MV-4-11 (cell line): ENCODE measurements at regions not wholly inside any gene's neighbourhood (a gene's known extent, or its start where the extent isn't known, plus 50 kb on each side); places are given as distances from the start of the nearest gene placed in this dataset.
A peak's percentile ranks its signal among the peaks of the same experiment; 100 is the strongest.
"Not testable (repeated sequence)": the region's sequence is repeated elsewhere in the genome, so short reads cannot be mapped to it uniquely, and the experiment has no call there.

ENCODE experiments used
- DNase-seq: peaks from one replicate; lab custom pipeline; 2025; lab: John Stamatoyannopoulos, UW

DNA sequence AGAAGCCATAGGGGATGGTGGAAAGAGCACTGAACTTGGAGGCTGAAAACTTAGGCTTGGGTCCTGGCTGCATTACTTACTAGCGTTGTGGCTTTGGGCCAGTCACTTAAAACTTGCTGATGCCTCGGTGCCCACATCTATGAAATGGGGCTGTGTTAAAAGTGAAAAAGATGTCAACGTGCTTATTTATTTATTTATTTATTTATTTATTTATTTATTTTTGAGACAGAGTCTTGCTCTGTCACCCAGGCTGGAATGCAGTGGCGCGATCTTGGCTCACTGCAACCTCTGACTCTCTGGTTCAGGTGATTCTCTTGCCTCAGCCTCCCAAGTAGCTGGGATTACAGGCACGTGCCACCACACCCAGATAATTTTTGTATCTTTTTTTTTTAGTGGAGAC is 94.3 kb downstream of the MRM1 start:
- DNase-seq: not testable (repeated sequence)

DNA sequence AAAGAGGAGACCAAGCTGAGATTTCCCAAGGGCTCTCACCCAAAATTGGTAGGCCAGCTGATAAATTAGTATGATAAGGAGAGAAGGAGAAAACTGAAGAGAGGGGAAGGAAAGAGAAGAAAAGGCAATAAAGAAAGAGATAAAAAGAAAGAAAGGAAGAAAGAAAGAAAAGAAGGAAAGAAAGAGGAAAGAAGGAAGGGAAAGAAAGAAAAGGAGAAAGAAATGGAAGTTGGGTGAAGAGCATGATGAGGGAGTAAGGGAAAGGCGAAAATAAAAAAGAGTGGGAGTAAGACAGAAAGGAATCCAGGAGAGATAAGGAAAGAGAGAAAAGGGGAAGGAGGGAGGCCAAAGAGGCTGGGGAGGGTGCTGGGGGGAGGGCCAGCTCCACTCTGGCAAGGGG is 95.4 kb downstream of the MRM1 start:
- DNase-seq: no peak

DNA sequence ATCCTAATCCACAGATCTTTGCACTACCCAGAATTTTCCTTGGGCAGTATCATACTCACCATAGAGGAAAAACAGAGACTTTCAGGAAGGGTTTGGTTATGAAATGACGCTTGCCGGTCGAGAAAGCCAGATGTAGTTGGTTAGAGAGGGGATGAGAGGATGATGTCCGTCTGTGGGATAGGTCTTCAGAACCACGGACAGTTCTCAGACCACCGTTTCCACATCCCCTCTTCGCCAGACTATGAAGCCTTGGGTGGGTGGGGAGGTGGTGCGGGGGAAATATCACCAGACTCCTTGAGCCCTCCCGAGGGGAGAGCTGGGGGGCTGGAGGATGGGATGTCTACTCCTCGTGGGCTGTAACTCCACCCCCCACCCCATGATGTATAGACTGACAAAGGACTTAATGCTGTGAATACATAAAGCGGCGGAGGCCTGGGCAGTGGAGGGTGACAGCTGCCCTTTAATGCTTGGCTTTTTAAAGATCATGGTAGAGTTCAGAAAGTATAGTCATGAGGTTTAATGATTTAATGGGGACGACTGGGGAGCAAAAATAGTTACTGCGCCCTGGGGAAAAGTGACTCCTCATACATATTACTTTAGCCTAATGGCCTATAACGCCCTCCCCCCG is 96.6 kb downstream of the MRM1 start:
- no peak for DNase-seq

GRCh38 chr17:36701429-36702099 is 100.2 kb downstream of the MRM1 start:
- DNase-seq: no peak

DNA sequence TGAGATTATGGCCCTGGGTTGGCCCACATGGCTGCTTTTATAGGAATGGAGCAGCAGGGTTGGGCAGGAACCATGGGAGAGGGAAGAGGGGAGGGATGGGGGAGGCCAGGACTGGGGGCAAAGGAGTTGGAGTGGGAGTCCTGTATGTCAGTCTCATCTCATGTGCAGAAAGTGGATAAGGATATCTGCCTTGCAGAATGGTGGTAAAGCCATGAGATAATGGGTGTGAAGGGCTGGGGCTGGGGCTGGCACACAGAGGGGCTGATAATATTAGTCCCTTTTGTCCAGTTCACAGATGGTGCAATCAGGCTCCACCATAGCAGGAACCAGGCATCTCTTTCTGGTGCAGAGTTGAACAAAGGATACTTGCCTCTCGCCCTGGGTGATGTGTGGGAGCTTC is 101.3 kb downstream of the MRM1 start:
- no peak for DNase-seq

DNA sequence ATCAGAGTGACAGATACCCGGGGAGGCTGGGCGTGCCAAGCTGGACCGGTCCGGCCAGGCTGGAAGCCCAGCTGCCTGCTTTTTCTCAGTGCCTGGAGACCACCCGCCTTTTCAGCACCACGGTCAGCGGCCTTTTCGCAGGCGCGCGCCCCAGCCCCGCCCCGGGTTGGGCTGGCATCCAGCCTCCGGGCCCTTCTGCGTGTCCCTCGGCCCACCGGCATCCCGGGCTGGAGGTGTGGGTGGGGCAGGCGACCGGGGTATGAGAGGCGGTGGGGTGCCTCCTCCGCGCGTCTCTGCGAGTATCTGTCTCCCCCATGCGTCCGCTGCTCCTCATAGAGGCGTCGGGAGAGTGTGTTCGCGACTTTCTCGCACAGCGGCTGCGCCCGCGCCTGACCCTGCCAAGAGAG is 102.5 kb downstream of the MRM1 start:
- no peak for DNase-seq

- no peak for DNase-seq
Observed at GRCh38 chr17:36705283-36705795, 104.0 kb downstream of the MRM1 start.

DNA sequence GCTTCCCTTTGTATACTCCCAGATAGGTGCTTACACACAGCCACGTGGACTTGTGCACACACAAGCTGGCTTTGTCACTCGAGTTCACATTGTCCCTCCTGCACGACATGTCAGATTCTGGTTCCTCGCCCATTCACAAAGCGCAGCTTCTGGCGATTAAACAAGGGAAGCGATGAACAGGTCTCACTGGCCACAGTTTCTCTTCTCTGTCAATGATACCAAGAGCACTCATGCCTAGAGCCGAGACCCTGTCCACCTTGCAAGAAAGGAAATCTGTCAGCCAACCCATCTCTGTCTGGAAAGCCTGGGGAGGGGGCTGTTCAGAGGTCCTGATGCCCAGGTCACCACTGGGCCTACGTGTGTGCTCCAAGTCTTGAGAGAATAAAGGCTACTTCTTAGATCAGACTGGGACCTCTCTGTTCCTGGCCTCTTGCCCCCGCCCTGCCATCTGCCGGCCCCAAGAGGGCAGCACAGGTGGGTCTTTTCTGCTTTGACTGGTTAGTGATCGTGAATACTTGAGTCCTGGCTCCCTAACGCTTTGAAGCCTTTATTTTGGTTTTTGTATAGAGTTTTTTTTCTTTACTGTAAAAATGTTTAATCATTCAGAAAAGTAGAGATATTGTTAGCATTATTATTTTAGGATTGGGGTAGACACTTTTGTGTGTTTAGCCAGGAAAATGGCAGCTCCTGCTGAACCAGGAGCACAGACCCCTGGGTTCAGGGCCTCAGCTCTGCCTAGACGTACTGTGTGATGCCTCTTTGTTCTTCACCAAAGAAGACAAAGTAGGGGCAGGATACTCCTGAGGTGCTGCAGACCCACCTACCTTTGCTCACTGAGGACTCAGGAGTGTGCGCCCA is 104.7 kb downstream of the MRM1 start:
- peak; percentile 14 for DNase-seq

GRCh38 chr17:36707904-36708303 is 106.5 kb downstream of the MRM1 start:
- no peak for DNase-seq

GRCh38 chr17:36714789-36715188 is 113.4 kb downstream of the MRM1 start:
- DNase-seq: no peak

- no peak for DNase-seq
Observed at GRCh38 chr17:36715951-36716350, 114.6 kb downstream of the MRM1 start.

- no peak for DNase-seq
Observed at GRCh38 chr17:36717088-36717487, 115.7 kb downstream of the MRM1 start.

DNA sequence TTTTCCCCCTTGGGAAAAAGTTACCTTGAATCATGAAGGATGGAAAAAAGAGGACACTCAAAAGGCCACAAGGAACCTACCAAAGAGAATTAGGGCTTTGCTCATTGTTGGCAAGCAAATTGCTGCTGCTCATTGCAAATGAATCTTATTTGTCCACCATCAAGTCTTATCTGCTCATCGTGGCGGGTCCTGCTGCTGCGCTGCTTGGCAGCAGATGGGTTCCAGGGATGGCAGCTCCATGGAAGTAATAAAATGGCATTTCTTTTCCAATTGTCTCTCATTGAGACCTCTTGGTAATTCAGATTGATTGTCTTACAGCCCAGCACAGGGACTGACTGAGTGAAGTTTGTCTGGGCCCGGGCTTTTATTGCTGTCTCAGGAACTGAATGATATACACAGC is 118.7 kb downstream of the MRM1 start:
- DNase-seq: no peak

GRCh38 chr17:36721560-36722120 is 120.3 kb downstream of the MRM1 start:
- no peak for DNase-seq

DNA sequence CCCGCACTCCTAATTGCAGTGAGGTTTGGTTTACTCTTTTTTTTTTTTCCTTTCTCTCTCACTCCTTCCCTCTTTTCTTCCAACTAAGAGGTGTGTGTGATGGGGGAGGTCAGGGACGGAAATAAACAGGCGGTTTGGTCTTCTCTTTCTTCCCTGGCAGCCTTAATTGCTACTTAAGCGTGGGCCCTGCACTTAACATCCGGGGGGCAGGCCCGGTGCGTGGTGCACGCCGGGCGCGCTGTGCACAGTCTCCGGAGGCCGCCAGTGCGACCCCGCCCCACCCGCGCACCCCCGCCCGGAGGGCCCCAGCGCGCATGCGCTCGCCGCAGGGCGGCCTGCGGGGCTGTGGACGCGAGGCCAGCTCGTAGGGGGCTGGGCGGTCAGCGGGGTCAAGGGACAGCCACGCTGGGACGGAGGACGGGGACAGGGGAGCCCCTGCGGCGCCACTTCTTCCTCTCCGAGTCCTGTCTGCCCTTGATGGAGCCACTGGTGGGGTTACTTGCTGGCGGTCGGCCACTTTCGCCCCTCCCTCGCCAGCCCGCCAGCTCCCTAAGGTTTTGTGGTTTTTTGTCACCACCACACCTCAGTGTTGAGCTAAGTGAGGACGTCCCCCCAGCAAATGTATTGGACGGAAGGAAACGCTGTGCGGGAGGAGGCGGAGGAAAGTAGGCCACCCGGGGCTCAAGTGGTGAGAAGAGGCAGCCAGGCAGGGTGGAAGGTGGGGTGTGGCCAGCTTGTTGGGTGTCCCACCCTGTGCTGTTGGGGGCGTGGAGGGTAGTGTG is 120.9 kb downstream of the MRM1 start:
- DNase-seq: no peak

- DNase-seq: no peak
Observed at GRCh38 chr17:36722903-36723263, 121.5 kb downstream of the MRM1 start.

GRCh38 chr17:36723459-36724025 is 122.2 kb downstream of the MRM1 start:
- no peak for DNase-seq

- no peak for DNase-seq
Observed at GRCh38 chr17:36726199-36726598, 124.8 kb downstream of the MRM1 start.

GRCh38 chr17:36727052-36727451 is 125.7 kb downstream of the MRM1 start:
- no peak for DNase-seq

GRCh38 chr17:36727577-36727976 is 126.2 kb downstream of the MRM1 start:
- DNase-seq: no peak
